Upper lobe of left lung (tissue), 6 donors: ENCODE measurements at regions not wholly inside any gene's neighbourhood (a gene's known extent, or its start where the extent isn't known, plus 50 kb on each side); places are given as distances from the start of the nearest gene placed in this dataset.

ENCODE experiments used
- ATAC-seq, 2 donors: fragments of 200-7000 bp; cut with Tn5 transposase; one replicate each; pipeline ENCODE4 v1.9.1; 2022; ENCODE audit warnings: mild to moderate bottlenecking in 2 of 2, moderate library complexity in 2 of 2; ENCODE audit not compliant: low FRiP score in 2 of 2
- DNase-seq, 2 donors: peaks; one replicate each; pipeline ENCODE4 v3.0.0-alpha.2; 2019 to 2020
- H3K27ac ChIP-seq, 4 donors: fragments of 200-600 bp; sonication (generic); one replicate each; pipeline ENCODE4 v1.5.1; 2016 to 2019
- H3K27me3 ChIP-seq, 4 donors: fragments of 200-600 bp; sonication (generic); one replicate each; pipeline ENCODE4 v1.5.1; 2017 to 2019
- H3K36me3 ChIP-seq, 4 donors: fragments of 200-600 bp; sonication (generic); one replicate each; pipeline ENCODE4 v1.5.1; 2016 to 2019
- H3K4me1 ChIP-seq, 4 donors: fragments of 200-600 bp; sonication (generic); one replicate each; pipeline ENCODE4 v1.5.1; 2018 to 2019
- H3K4me3 ChIP-seq, 4 donors: fragments of 200-600 bp; sonication (generic); one replicate each; pipeline ENCODE4 v1.5.1; 2017 to 2019; ENCODE audit warnings: mild to moderate bottlenecking in 2 of 4, moderate library complexity in 1 of 4
- H3K9me3 ChIP-seq, 4 donors: fragments of 200-600 bp; sonication (generic); one replicate each; pipeline ENCODE4 v1.5.1; 2018 to 2019
- CTCF ChIP-seq, 6 experiments: fragments of 450-650 bp in 4 of 6; fragments of 200-600 bp in 2 of 6; sonication (generic) in 2 of 6; IDR thresholded peaks; one replicate each; pipeline ENCODE4 v1.5.1; 2016 to 2019; ENCODE audit warnings: antibody characterized with exemption in 6 of 6
- EP300 ChIP-seq, 4 donors: sonication (generic); formaldehyde crosslinking; IDR thresholded peaks; one replicate each; pipeline ENCODE4 v1.5.1; 2017; ENCODE audit warnings: antibody characterized with exemption in 4 of 4, control low read depth in 2 of 4
- POLR2A ChIP-seq, 4 donors: fragments of 450-650 bp; IDR thresholded peaks; one replicate each; pipeline ENCODE4 v1.5.1; 2016 to 2017; ENCODE audit warnings: antibody characterized with exemption in 4 of 4, mild to moderate bottlenecking in 2 of 4
- POLR2AphosphoS5 ChIP-seq, 2 donors: sonication (generic); formaldehyde crosslinking; IDR thresholded peaks; one replicate each; pipeline ENCODE4 v1.5.1; 2017; ENCODE audit warnings: antibody characterized with exemption in 2 of 2
- WGBS, 2 donors: methylation state at CpG; one replicate each; pipeline ENCODE4 v1.1.5; 2017 to 2018; 5-methylcytosine and 5-hydroxymethylcytosine counted together
- donor health status: DM: no; HTN: no; CAD: no; lungs with moderate emphysema.
- donor health status: DM: no; HTN: yes; CAD: no; lungs with severe emphysema.

DNA sequence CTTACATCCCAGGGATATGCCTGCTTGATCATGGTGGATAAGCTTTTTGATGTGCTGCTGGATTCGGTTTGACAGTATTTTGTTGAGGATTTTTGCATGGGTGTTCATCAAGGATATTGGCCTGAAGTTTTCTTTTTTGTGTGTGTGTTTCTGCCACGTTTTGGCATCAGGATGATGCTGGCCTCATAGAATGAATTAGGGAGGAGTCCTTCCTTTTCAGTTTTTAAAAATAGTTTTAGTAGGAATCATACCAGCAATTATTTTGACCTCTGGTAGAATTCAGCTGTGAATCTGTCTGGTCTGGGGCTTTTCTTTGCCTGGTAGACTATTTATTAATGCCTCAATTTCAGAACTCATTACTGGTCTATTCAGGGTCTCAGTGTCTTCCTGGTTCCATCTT is 362.4 kb downstream of the JRKL start:
- WGBS, 2 donors, result 58 to 66% methylated on average over 2 of the region's 2 CpGs
- H3K27me3 ChIP-seq, result no peaks in the 10 kb centered on the region
- no peak for TF ChIP-seq POLR2A (IDR thresholded peaks at IDR 0.05)
- TF ChIP-seq EP300 (IDR thresholded peaks at IDR 0.05), result no peak
- TF ChIP-seq POLR2AphosphoS5 (IDR thresholded peaks at IDR 0.05), result no peak
- no peak overlapping the region for H3K4me3 ChIP-seq
- no peak for ATAC-seq
- H3K9me3 ChIP-seq, result no peaks in the 10 kb centered on the region
- peaks cover 0 to 7% (median 0%) of the 10 kb centered on the region in 4 donors for H3K4me1 ChIP-seq
- no peak for DNase-seq
- no peaks in the 10 kb centered on the region for H3K36me3 ChIP-seq
- no peak overlapping the region for H3K27ac ChIP-seq

- no peaks in the 10 kb centered on the region for H3K27me3 ChIP-seq
- H3K4me1 ChIP-seq, result no peaks in the 10 kb centered on the region
- ATAC-seq (no peak), DNase-seq (no peak)
- no peaks in the 10 kb centered on the region for H3K9me3 ChIP-seq
- H3K4me3 ChIP-seq, result no peak overlapping the region
- H3K36me3 ChIP-seq, result no peaks in the 10 kb centered on the region
- H3K27ac ChIP-seq, result no peak overlapping the region
- 54 to 76% methylated on average over 2 of the region's 2 CpGs for WGBS, 2 donors
- TF ChIP-seq EP300 (IDR thresholded peaks at IDR 0.05) (no peak), POLR2A (IDR thresholded peaks at IDR 0.05) (no peak), CTCF (IDR thresholded peaks at IDR 0.05) (no peak), POLR2AphosphoS5 (IDR thresholded peaks at IDR 0.05) (no peak)
Observed at GRCh38 chr11:96753997-96754396, 364.2 kb downstream of the JRKL start.

- DNase-seq (no peak), ATAC-seq (no peak)
- no peaks in the 10 kb centered on the region for H3K9me3 ChIP-seq
- H3K27me3 ChIP-seq, result no peaks in the 10 kb centered on the region
- H3K4me1 ChIP-seq, result no peaks in the 10 kb centered on the region
- H3K36me3 ChIP-seq, result no peaks in the 10 kb centered on the region
- H3K4me3 ChIP-seq, result no peak overlapping the region
- 85 to 96% methylated on average over 2 of the region's 2 CpGs for WGBS, 2 donors
- no peak overlapping the region for H3K27ac ChIP-seq
- TF ChIP-seq EP300 (IDR thresholded peaks at IDR 0.05) (no peak), CTCF (IDR thresholded peaks at IDR 0.05) (no peak), POLR2AphosphoS5 (IDR thresholded peaks at IDR 0.05) (no peak), POLR2A (IDR thresholded peaks at IDR 0.05) (no peak)
Observed at GRCh38 chr11:96755209-96755608, 365.4 kb downstream of the JRKL start.

- Histone ChIP-seq H3K4me1 (no peaks in the 10 kb centered on the region), H3K36me3 (no peaks in the 10 kb centered on the region), H3K9me3 (no peaks in the 10 kb centered on the region), H3K27ac (no peak overlapping the region), H3K4me3 (no peak overlapping the region), H3K27me3 (no peaks in the 10 kb centered on the region)
- no peak for TF ChIP-seq EP300 (IDR thresholded peaks at IDR 0.05)
- no peak for TF ChIP-seq POLR2A (IDR thresholded peaks at IDR 0.05)
- no peak for TF ChIP-seq CTCF (IDR thresholded peaks at IDR 0.05)
- TF ChIP-seq POLR2AphosphoS5 (IDR thresholded peaks at IDR 0.05), result no peak
- WGBS, 2 donors, result 89 to 97% methylated on average over 6 to 8 of the region's 8 CpGs
- no peak for ATAC-seq
- no peak for DNase-seq
Observed at GRCh38 chr11:96755752-96756151, 365.9 kb downstream of the JRKL start.

DNA sequence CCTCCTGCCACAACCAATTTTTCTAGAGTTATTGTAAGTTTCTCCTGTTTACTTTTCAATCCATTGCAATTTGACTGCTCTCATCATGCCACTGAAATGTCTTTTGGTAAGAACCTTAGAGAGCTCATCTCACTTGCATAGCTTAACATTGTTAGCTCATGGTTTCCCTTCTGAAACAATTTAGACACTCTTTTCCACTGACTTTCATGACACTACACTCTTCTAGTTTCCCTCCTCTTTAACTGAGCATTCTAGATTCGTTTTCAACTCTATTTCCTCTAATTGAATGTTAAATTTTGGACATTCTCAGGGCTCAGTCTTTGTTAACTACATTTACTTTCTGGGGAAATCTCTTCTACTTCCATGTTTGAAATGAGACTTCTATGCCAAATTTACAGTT is 369.1 kb downstream of the JRKL start:
- DNase-seq (no peak), ATAC-seq (no peak)
- Histone ChIP-seq H3K9me3 (no peaks in the 10 kb centered on the region), H3K27me3 (no peaks in the 10 kb centered on the region), H3K4me3 (no peak overlapping the region), H3K36me3 (no peaks in the 10 kb centered on the region), H3K27ac (no peak overlapping the region), H3K4me1 (no peaks in the 10 kb centered on the region)
- TF ChIP-seq CTCF (IDR thresholded peaks at IDR 0.05), result no peak
- no peak for TF ChIP-seq POLR2A (IDR thresholded peaks at IDR 0.05)
- TF ChIP-seq POLR2AphosphoS5 (IDR thresholded peaks at IDR 0.05), result no peak
- no peak for TF ChIP-seq EP300 (IDR thresholded peaks at IDR 0.05)
- WGBS, 2 donors, result 17 to 38% methylated on average over 1 of the region's 1 CpG
